AG08396 (cell line): ENCODE measurements at regions not wholly inside any gene's neighbourhood (a gene's known extent, or its start where the extent isn't known, plus 50 kb on each side); places are given as distances from the start of the nearest gene placed in this dataset.

Source experiments
- DNase-seq: peaks from one replicate; pipeline ENCODE4 v3.0.0; 2012; ENCODE audit warnings: low spot score, mixed read lengths

GRCh38 chr21:15151385-15152103 lies 86.7 kb upstream of the NRIP1 start:
- DNase-seq = no peak

- DNase-seq = no peak
Observed at GRCh38 chr21:15152591-15152990, 87.8 kb upstream of the NRIP1 start.

DNA sequence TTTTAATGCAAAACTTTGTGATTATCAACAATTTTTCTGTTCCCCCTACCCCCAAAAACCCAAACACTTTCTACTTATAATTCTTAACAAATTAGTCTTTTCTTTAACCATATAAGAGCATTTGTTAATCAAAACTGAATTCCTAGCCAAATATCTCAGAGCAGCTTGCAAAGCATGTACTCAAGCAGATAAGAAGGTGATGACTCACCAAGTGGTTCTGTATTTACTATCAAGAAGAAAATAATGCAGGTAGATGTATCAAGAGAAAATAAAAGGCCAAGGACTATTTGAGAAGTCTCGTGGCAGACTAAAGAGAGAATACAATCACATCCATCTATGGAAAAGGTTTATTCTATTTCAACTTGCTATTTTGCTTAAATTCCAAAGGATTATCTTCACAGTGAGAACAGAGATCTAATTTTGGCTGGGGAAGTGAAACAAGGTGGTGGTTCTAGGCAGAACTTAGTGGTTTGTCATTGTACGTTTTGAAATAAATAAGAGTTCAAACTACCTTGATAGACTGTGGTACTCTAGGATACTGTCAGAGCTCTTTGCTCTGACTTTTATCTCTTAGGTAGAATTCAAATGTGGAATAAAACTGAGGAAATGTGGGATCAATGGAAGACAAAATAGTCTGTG lies 94.7 kb upstream of the NRIP1 start:
- no peak for DNase-seq

- DNase-seq = no peak
Observed at GRCh38 chr21:15160136-15160535, 95.3 kb upstream of the NRIP1 start.

GRCh38 chr21:15162921-15163320 lies 98.1 kb upstream of the NRIP1 start:
- DNase-seq = no peak

DNA sequence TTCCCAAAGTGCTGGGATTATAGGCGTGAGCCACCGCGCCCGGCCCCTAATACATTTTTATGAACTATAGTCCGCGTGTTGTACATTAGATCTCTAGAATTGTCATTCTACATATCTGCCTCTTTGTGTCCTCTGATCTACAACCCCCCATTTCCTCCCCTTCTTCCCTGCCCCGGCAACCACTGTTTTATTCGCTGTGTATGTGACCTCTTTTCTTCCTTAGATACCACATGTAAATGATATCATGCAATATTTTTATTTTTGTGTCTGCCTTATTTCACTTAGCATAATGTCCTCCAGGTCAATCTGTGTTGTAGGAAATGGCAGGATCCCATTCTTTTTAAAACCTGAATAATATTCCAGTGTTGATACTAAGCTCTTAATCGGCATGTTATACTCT lies 99.5 kb upstream of the NRIP1 start:
- no peak for DNase-seq

DNA sequence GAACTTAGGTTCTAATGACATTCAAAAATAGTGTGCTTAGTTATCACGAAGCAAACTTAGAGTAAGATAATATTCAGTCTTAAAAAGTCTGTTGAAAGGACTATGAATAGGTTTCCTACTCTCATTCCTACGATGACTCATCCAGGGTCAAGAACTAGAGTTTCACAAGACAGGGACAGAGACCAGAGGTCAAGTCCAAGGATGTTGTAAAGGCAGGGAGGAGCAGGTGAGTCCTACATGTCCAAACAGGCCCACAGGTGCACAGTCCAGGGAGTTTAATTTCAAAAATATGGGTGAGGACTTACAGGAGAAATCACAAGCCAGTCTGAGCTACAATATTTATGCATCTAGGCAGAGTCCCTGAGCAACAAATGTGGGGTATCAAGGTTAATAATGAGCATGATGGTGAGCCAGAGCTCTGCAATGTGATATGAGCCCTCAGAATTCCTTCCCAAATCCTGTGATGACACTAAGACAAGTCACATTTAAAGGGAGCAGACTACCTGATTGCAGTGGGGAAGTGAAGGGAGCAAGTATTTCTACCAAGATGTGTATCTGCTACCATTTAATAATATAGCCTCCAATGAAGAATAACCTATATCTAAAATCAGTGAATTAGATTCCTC lies 100.0 kb upstream of the NRIP1 start:
- no peak for DNase-seq

- DNase-seq = no peak
Observed at GRCh38 chr21:15170614-15171013, 105.8 kb upstream of the NRIP1 start.

GRCh38 chr21:15171546-15171945 lies 106.7 kb upstream of the NRIP1 start:
- DNase-seq = no peak

DNA sequence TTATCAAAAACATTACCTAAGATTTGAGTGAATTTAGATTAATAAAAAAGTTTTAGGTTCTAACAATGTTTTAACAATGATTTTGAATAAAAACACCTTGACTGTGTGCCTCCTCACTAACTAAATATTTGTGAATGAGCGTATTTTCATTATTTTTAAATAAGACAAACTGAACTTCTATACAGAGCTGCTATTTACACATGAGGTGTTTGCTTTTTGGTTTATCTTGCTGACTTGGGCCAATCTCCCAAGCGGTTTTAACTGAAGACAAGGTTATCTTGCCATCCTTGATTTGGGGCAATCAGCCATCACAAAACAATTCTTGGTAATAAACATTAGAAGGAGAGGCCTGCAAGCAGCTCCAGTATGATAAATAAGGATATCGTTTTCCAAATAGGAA lies 108.2 kb upstream of the NRIP1 start:
- DNase-seq = no peak

DNA sequence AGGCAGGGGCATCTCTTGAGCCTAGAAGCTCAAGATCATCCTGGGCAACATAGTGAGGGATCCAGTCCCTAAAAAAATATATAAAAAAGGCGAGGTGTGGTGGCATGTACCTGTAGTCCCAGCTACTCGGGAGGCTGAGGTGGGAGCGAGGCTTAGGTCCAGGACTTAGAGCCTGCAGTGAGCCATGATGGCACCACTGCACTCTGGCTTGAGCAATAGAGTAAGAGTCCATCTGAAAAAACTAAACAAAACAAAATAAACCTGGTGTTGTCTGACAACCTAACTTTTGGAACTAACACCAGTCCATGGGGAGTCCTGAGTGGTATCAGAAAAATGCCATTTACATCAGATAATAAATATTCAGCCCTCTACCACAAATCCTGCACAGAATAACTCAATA lies 110.1 kb upstream of the NRIP1 start:
- no peak for DNase-seq

- no peak for DNase-seq
Observed at GRCh38 chr21:15182731-15183130, 117.9 kb upstream of the NRIP1 start.

DNA sequence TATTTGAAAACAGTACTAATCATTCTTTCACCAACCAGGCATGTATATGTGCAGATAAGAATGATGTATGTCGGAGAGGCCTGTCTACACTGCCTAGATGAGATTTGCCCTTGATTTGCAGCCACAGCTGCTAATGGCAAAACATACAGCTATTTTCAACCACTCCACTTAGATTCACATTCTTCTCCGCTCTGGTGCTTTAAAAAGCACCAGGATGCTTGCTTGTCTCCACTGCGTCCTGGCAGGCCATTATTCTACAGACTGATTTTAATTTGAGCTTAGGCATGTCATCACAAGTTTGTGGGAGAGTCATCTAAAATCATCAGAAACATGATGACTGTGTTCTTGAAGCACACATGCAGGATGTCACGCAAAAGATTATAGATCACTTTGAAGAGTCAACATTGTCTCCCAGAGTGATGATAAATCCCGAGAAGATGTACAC lies 119.0 kb upstream of the NRIP1 start:
- no peak for DNase-seq

GRCh38 chr21:15190412-15190811 lies 125.6 kb upstream of the NRIP1 start:
- no peak for DNase-seq

DNA sequence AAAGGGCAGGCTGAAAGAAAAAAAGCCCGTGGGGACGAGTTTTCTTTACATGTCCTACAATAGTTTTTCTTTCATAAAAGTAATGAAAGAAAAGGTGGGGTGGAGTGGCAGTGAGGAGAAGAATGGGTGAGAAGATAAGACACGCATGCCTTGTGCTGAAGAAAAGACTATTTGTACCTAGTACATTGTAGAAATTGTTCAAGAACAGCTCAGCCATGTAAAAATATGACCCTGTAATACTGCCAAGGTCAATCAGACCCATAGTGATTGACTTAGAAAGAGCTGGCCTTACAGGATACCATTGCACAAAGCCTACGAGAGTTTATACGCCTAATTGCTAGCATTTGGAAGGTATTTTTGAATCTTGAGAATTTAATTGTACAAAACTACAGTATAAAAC lies 126.0 kb upstream of the NRIP1 start:
- no peak for DNase-seq

GRCh38 chr21:15191342-15191741 lies 126.5 kb upstream of the NRIP1 start:
- no peak for DNase-seq

- DNase-seq = no peak
Observed at GRCh38 chr21:15192243-15192642, 127.4 kb upstream of the NRIP1 start.

DNA sequence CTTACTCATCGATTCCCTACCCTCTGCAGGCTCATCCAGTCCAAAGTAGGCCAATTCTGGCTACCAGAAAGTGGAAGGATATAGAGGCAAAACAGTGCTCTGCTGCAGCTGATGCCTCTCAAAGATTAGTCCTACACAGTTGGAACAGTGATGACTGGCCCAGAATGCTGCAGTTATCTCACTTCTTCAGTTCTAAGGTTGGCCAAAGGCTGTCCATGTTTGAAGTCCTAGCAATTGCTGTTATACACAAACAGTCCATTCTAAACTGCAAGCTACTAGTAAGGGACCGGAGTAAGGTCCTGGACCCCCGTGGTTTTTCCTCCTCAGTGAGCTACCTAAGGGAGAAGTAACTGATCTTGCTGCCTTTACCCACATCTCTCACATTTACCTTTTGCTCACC lies 129.1 kb upstream of the NRIP1 start:
- no peak for DNase-seq

- DNase-seq = no peak
Observed at GRCh38 chr21:15195104-15195503, 130.3 kb upstream of the NRIP1 start.

DNA sequence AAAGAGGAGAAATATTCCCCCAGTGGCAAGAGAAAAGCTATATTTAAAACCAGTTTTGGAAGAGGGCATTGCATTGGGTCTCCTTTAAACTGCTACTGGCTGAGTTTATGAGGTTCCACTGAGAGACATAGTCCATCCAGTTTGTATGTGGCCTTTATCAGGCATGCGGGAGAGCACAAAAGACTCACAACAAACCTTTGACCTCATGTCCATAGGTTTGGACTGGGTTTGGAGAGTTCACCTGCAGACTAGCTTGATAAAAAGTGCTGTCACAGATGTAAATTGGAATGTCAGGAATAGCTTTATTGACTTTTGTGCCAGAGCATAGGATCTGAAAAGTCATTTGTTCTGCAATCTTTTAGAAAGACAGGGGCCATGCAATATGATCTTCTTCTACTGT lies 131.0 kb upstream of the NRIP1 start:
- no peak for DNase-seq

GRCh38 chr21:15197696-15198095 lies 132.9 kb upstream of the NRIP1 start:
- no peak for DNase-seq

DNA sequence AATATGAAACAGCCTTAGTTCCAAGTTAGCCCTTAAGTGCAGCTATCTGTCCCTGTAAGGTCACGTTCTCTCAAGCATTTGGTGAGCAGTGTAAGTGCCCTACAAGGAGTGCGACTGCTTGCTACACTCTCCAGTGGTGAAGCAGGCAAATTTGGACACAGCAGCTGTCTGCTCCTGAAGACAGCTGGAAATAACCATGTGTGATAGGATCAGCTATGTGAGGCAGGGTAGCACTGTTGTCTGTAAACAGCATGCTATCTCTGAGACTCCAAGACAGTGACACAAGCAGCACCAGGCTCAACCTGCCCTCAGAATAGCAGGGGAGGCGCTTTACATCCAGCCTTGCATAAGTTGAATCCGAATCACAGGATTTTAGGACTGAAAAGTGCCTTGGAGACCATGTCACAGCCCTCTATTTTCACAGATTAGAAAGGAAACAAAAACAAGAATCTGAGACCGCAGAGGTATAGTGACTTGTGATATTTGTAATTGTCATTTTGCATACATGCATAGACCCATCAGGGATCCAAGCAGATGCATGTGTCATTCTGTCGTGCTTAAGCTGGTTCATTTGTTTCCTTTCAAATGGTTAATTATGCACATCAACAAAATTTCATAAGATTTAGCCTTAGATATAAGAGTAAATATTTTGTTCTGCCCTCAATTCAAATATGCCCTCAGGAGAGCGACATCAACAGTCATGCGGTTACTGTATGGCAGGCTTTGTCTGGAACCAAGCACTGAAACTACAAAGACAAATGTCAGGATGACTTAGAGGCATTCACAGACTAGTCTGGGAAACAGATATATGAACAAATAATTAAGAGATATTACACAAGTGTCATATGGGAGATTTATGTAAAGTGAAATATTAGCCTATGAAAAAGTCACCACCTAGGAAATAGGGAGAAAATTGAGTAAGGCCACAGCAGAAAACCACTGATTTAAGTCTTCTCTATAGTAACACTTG lies 134.9 kb upstream of the NRIP1 start:
- DNase-seq = no peak
